HL-60/S4 treated with retinoic acid at 250 ng/mL for 4 days and 3 days (cell line): ENCODE measurements at regions not wholly inside any gene's neighbourhood (a gene's known extent, or its start where the extent isn't known, plus 50 kb on each side); places are given as distances from the start of the nearest gene placed in this dataset.

Experiments
- in situ Hi-C: fragments of 300-500 bp; cut with MboI; formaldehyde crosslinking; loops from 2 replicates; pipeline ENCODE4 v1.7.0; 2022; ENCODE audit warnings: low sequenced_read_pairs

- in situ Hi-C loops: no loop called here
Observed at GRCh38 chr20:59110607-59111006, 53.0 kb upstream of the ZNF831 start.

- in situ Hi-C loops: no loop called here
Observed at GRCh38 chr20:59105581-59105980, 58.0 kb upstream of the ZNF831 start.

- in situ Hi-C loops: no loop called here
Observed at GRCh38 chr20:59104831-59105230, 58.8 kb upstream of the ZNF831 start.

GRCh38 chr20:59103573-59103972, 60.0 kb upstream of the ZNF831 start:
- in situ Hi-C loops: no loop called here

GRCh38 chr20:59102841-59103299, 60.3 kb upstream of the PRELID3B start:
- in situ Hi-C loops: no loop called here

GRCh38 chr20:59101961-59102360, 59.4 kb upstream of the PRELID3B start:
- in situ Hi-C loops: no loop called here

- in situ Hi-C loops: loop anchor here (25.0 kb wide), 1 partner anchor 312 kb away; no protein-coding TSS in a partner anchor
Observed at GRCh38 chr20:59099864-59100263, 57.3 kb upstream of the PRELID3B start.

- in situ Hi-C loops: loop anchor here (25.0 kb wide), 1 partner anchor 317 kb away; no protein-coding TSS in a partner anchor
Observed at GRCh38 chr20:59095140-59095539, 52.6 kb upstream of the PRELID3B start.

GRCh38 chr20:59094576-59094975, 52.0 kb upstream of the PRELID3B start:
- in situ Hi-C loops: loop anchor here (25.0 kb wide), 1 partner anchor 318 kb away; no protein-coding TSS in a partner anchor
